Stimulated activated CD4-positive, alpha-beta T cell treated with anti-CD3 and anti-CD28 coated beads, Interleukin-1b, Interleukin-23, amount 100 ng/mL, for 24 hours (primary cell): ENCODE measurements at regions not wholly inside any gene's neighbourhood (a gene's known extent, or its start where the extent isn't known, plus 50 kb on each side); places are given as distances from the start of the nearest gene placed in this dataset.

Experiments
- DNase-seq, 4 experiments: peaks; one replicate each; pipeline ENCODE4 v3.0.0-alpha.2; 2020; ENCODE audit warnings: low read depth in 4 of 4, low spot score in 1 of 4

- DNase-seq: no peak
These were observed 170.1 kb upstream of the HAAO start for GRCh38 chr2:42962508-42962953.

- DNase-seq: no peak
These were observed 169.6 kb upstream of the HAAO start for GRCh38 chr2:42961961-42962360.

- DNase-seq: no peak
These were observed 169.0 kb upstream of the HAAO start for GRCh38 chr2:42961385-42961811.

GRCh38 chr2:42960842-42961180 lies 168.4 kb upstream of the HAAO start:
- no peak for DNase-seq

GRCh38 chr2:42960002-42960841 lies 167.8 kb upstream of the HAAO start:
- DNase-seq: no peak

GRCh38 chr2:42959234-42960001 lies 167.0 kb upstream of the HAAO start:
- no peak for DNase-seq

- DNase-seq: no peak
These were observed 166.4 kb upstream of the HAAO start for GRCh38 chr2:42958741-42959233.

- no peak for DNase-seq
These were observed 165.5 kb upstream of the HAAO start for GRCh38 chr2:42957861-42958301.

- no peak for DNase-seq
These were observed 164.9 kb upstream of the HAAO start for GRCh38 chr2:42957109-42957860.

GRCh38 chr2:42954227-42954962 lies 162.0 kb upstream of the HAAO start:
- no peak for DNase-seq

GRCh38 chr2:42953216-42953615 lies 160.8 kb upstream of the HAAO start:
- DNase-seq: no peak

- no peak for DNase-seq
These were observed 159.0 kb upstream of the HAAO start for GRCh38 chr2:42951263-42951938.

GRCh38 chr2:42949125-42949524 lies 156.7 kb upstream of the HAAO start:
- DNase-seq: no peak

- DNase-seq: no peak
These were observed 155.6 kb upstream of the HAAO start for GRCh38 chr2:42947809-42948600.

- no peak for DNase-seq
These were observed 152.5 kb upstream of the HAAO start for GRCh38 chr2:42944779-42945415.

- DNase-seq: no peak
These were observed 150.7 kb upstream of the HAAO start for GRCh38 chr2:42942990-42943493.

GRCh38 chr2:42942214-42942989 lies 150.0 kb upstream of the HAAO start:
- DNase-seq: no peak

- no peak for DNase-seq
These were observed 149.3 kb upstream of the HAAO start for GRCh38 chr2:42941633-42942176.
